ENCODE measurements at regions not wholly inside any gene's neighbourhood (a gene's known extent, or its start where the extent isn't known, plus 50 kb on each side); places are given as distances from the start of the nearest gene placed in this dataset.

GRCh38 chr12:77442633-77443032 is 377.3 kb upstream of the E2F7 start:
- TF ChIP-seq CTCF (IDR thresholded peaks at IDR 0.05) (no peak), POLR2A (IDR thresholded peaks at IDR 0.05) (no peak)

Measured in thyroid gland (tissue), 4 donors.